Activated naive CD4-positive, alpha-beta T cell treated with anti-CD3 and anti-CD28 coated beads, Interleukin-2, amount 10 ng/mL, durations not matched to agents 7 days and 5 days (primary cell): ENCODE measurements at regions not wholly inside any gene's neighbourhood (a gene's known extent, or its start where the extent isn't known, plus 50 kb on each side); places are given as distances from the start of the nearest gene placed in this dataset.

Source experiments
- CTCF ChIA-PET: fragments of 350-600 bp; sonication (Branson Sonifier 250); formaldehyde crosslinking; loops from one replicate; lab custom pipeline; 2021; ENCODE audit warnings: antibody characterized with exemption; lab: Charles Lee
- DNase-seq: peaks from one replicate; pipeline ENCODE4 v3.0.0-alpha.2; 2020
- H3K27ac Mint-ChIP-seq: one replicate; pipeline ENCODE4 v1.8.0; 2021; ENCODE audit warnings: mild to moderate bottlenecking, moderate library complexity, mixed read lengths
- H3K27me3 Mint-ChIP-seq: one replicate; pipeline ENCODE4 v1.8.0; 2021; ENCODE audit warnings: mild to moderate bottlenecking, mixed read lengths
- H3K36me3 Mint-ChIP-seq: one replicate; pipeline ENCODE4 v1.8.0; 2021; ENCODE audit warnings: mixed read lengths
- H3K4me1 Mint-ChIP-seq: one replicate; pipeline ENCODE4 v1.8.0; 2021; ENCODE audit warnings: mixed read lengths
- H3K4me3 Mint-ChIP-seq: one replicate; pipeline ENCODE4 v1.8.0; 2021; ENCODE audit warnings: mild to moderate bottlenecking, moderate library complexity, mixed read lengths
- H3K9me3 Mint-ChIP-seq: one replicate; pipeline ENCODE4 v1.8.0; 2021; ENCODE audit warnings: mixed read lengths

DNA sequence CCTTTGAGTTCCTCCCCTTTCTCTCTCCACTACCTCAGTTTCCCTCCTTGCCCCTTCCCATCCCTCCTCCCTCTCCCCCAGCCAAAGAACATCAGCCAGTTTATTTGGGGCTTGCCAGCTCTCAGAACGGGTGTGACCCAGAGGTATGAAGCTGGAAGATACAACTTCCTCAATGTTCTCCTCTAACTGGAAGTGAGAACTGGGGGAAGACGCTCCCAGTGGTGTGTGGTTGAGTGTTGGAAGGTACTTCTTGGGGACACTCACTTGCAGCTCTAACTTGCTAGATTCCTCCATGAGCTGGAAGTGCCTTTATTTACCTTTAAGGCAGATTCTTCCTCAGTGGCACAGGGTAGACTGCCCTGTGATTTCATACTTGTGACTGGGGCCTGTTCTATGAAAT lies 110.5 kb upstream of the HABP2 start:
- no peaks in the 10 kb centered on the region for H3K4me1 Mint-ChIP-seq
- DNase-seq: no peak
- H3K27ac Mint-ChIP-seq: no peak overlapping the region
- H3K4me3 Mint-ChIP-seq: no peak overlapping the region
- H3K36me3 Mint-ChIP-seq: no peaks in the 10 kb centered on the region
- CTCF ChIA-PET: no interaction called here
- H3K9me3 Mint-ChIP-seq: no peaks in the 10 kb centered on the region
- H3K27me3 Mint-ChIP-seq: peaks cover 8% of the 10 kb centered on the region

DNA sequence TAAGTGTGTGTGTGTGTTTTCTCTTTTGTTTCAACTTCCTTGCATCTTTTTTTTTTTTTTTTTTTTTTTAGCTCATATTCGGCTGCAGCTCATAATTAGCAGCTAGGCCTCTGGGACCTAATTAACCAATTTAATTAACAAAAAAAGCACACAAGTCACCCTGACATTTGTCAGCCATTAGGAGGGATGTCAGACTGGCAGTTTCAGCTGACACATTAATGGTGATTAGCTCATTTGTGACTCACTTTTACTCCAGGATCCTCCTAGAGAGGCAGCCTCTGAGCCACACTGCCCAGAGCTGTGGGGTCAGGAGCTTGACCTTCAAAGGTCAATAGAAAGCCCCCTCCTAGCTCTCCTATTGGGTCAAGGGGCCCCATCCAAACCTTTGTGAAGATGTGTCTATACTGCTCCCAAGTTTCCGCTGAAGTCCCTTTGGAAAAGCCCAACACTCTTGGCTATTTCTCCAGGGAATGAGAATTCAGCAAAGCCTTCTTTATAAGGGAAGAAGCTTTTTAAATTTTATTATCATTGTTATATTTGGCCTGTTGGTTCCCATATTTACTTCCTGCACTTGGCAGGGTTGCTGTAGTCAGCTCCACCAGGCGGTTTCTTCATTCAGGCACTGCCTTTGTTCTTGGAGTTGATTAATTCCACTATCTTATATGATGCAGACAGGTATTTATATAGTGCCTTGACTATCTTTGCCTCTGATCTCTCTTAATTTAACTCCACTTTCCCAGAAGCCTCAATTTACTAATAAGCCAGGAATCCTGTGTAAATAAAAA lies 109.5 kb upstream of the HABP2 start:
- H3K9me3 Mint-ChIP-seq: no peaks in the 10 kb centered on the region

DNA sequence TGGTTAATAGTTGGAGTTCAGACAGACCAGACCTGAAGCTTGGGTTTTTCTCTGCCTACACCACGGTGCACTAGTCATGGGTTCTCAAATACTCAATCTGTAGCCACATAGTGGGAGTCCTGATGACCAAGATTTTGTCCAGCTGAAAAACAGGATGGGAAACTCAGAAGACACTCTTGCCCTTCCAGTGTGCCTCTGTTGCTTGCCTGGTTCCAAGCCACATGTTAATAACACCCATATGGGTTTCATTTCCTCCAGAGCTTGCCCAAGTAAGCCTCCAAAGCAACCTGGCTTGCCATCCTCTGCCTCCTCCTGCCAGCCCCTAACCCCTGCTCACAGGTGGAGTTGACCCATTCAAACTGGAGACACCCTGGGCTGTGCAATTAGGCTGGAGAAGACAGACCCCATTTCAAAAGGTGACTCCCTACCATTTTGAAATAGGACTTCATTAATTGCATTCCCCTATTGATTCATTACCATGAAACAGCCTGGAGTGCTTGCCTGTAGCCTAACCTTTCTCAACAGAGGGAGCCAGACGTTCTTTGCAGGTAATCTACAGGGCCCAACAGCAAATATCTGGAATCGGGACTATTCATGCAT lies 108.0 kb upstream of the HABP2 start:
- Mint-ChIP-seq H3K27ac (no peak overlapping the region), H3K4me3 (no peak overlapping the region), H3K4me1 (no peaks in the 10 kb centered on the region), H3K9me3 (no peaks in the 10 kb centered on the region), H3K36me3 (no peaks in the 10 kb centered on the region), H3K27me3 (peaks cover 13% of the 10 kb centered on the region)
- DNase-seq: no peak
- CTCF ChIA-PET: no interaction called here

More for the DNA sequence above, 109.5 kb upstream of the HABP2 start:
- H3K27ac Mint-ChIP-seq: no peak overlapping the region
- H3K27me3 Mint-ChIP-seq: peaks cover 8% of the 10 kb centered on the region
- H3K36me3 Mint-ChIP-seq: no peaks in the 10 kb centered on the region
- CTCF ChIA-PET: interaction anchor here (0.6 kb wide), 1 partner anchor 271 kb away, joined by 3 read pairs; no protein-coding TSS in a partner anchor
- no peak overlapping the region for H3K4me3 Mint-ChIP-seq
- H3K4me1 Mint-ChIP-seq: no peaks in the 10 kb centered on the region
- no peak for DNase-seq

DNA sequence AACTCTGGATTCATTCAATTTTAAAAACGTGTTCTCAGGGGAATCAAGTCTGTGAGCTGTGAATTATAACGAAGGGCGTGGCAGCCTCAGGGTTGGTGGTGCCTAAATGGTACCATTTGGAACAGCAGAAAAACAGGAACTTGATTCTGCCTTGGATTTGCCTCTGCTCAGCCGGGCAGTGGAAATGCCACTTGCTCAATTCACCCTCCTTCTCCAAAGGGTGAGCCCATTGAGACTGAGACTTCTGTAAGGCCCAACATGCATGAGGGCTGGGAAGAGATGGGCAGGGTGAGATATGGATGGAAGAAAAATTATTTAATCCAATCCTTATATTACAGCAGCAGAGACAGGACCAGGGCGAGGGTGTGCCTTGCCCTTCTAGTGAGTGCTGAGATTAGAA lies 107.1 kb upstream of the HABP2 start:
- no peak overlapping the region for H3K27ac Mint-ChIP-seq
- CTCF ChIA-PET: no interaction called here
- H3K36me3 Mint-ChIP-seq: no peaks in the 10 kb centered on the region
- H3K4me3 Mint-ChIP-seq: no peak overlapping the region
- H3K4me1 Mint-ChIP-seq: no peaks in the 10 kb centered on the region
- DNase-seq: no peak
- H3K9me3 Mint-ChIP-seq: no peaks in the 10 kb centered on the region
- H3K27me3 Mint-ChIP-seq: peaks cover 13% of the 10 kb centered on the region

DNA sequence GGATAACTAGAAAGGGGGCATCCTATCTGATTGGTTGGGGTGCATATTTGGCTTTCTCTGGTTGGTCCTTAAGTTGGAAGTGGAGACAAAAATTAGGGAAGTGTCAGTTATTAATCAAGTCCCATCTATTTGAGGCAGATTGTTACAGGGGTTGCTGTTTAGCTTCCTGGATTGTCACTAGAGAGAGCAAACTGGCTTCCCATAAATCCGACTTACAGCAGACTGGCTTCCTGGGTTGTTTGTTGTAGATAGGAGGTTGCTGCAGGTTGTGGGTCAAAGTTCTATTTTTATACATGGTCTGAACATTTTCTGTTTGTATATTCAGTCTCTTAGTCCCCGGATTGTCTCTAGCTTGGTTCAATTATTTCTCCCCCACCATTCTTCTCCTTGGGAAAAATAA lies 106.1 kb upstream of the HABP2 start:
- CTCF ChIA-PET: no interaction called here
- Mint-ChIP-seq H3K27me3 (peaks cover 16% of the 10 kb centered on the region), H3K9me3 (no peaks in the 10 kb centered on the region), H3K36me3 (no peaks in the 10 kb centered on the region), H3K4me1 (no peaks in the 10 kb centered on the region), H3K27ac (no peak overlapping the region), H3K4me3 (no peak overlapping the region)
- DNase-seq: no peak

DNA sequence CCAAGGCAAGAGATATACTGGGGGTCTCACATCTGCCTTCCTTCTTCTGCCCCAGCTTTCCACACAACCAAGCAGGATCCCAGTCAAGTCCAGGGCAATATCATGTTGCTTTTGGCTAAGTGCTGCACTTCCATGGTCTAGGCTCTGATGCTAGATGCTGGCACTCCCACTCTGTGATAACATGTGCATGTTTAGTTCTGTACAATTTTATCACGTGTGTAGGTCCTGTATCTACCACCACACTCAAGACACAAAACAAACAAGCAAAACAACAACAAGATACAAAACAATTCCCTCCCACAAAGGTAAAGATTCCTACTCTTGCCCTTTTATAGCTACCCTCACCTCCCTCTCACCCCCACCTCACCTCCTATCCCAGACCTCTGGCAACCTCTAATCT lies 105.6 kb upstream of the HABP2 start:
- Mint-ChIP-seq H3K4me3 (no peak overlapping the region), H3K27ac (no peak overlapping the region), H3K27me3 (peaks cover 10% of the 10 kb centered on the region), H3K9me3 (no peaks in the 10 kb centered on the region), H3K36me3 (no peaks in the 10 kb centered on the region), H3K4me1 (no peaks in the 10 kb centered on the region)
- no peak for DNase-seq
- CTCF ChIA-PET: no interaction called here

DNA sequence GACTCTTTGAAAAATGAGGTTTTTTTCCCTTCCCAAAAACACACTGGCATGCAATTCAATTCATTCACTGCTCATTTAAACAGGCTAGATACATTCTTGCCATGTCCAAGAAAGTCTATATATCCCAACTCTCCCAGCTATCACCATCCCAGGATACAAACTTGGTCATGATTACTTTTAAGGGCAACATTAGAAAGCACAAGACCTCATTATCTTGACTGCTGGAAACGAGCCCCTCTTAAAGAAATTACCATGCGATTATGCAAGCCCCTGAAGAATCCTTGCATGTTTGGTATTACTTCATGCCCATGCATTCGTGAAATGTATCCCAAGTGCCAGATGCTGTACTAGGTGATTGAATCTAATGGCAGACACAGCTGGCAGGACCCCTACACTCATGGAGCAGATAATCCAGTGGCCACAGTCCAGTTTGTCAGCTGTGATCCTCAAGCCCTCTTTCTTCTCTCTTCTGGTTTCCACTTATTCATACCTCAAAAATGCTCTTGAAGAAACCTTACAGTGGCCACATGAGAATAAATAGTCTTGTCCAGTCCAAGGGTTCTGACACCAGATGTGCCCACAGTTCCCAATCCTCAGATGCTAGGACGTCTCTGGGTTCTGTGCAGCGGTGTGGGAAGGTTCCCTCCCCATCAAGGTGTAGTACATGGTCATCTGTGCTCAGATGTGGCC lies 103.7 kb upstream of the HABP2 start:
- Mint-ChIP-seq H3K4me3 (no peak overlapping the region), H3K27ac (no peak overlapping the region), H3K27me3 (peaks cover 12% of the 10 kb centered on the region), H3K36me3 (no peaks in the 10 kb centered on the region), H3K9me3 (no peaks in the 10 kb centered on the region), H3K4me1 (no peaks in the 10 kb centered on the region)
- CTCF ChIA-PET: no interaction called here
- no peak for DNase-seq

DNA sequence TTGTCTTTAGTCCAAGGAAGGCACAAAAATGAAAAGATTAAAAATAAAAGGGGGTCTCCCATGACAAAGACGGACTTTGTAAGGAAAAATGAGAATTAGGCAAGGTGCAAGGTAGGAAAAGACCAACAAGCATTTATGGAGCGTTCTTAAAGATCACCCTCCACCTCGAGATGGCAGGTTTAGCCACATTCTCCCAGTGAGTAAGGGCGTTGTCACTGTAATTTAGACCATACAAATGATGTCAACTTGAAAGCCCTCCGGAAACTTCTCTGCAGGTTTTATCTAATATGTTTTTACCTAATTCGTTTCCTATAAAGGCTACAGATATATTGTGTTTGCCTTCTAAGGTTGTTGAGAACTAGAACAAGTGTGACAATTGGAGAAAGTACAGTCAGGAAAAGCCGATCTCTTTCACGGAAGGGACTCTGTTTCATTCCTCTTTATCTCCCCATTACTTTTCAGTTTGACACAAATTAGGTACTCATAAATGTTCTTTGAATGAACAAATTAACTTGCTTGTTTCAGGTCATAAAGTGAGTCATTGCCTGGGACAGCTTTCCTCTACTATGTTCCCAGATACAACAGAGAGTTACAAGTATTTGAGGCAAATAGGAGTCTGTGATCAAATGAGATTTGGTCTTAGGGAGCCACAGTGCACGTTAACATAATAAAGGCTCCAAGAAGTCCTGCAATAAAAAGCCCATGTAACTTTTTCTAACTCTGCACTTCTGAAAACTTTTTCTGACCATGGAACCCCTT lies 102.6 kb upstream of the HABP2 start:
- CTCF ChIA-PET: no interaction called here
- H3K36me3 Mint-ChIP-seq: no peaks in the 10 kb centered on the region
- H3K4me1 Mint-ChIP-seq: no peaks in the 10 kb centered on the region
- H3K9me3 Mint-ChIP-seq: no peaks in the 10 kb centered on the region
- DNase-seq: no peak
- H3K4me3 Mint-ChIP-seq: no peak overlapping the region
- H3K27ac Mint-ChIP-seq: no peak overlapping the region
- peaks cover 18% of the 10 kb centered on the region for H3K27me3 Mint-ChIP-seq

DNA sequence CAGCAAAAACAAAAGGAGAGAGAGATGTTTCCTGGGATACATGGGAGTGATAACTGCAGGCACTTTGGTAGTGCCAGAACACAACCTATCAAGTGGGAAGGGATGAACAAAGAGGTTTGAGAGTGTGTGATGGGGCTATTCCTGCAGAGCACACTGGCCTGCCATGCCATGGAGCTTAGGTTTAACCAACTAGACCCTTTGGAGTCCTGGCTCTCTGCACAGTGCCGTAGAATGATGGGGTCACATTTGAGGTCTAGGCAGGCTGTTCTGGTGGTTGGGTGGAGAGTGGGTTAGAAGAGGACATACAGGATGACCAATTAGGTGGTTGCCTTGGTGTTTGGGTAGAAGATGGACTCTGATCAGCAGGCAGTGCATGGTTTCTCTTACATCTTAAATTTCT lies 101.9 kb upstream of the HABP2 start:
- Mint-ChIP-seq H3K36me3 (no peaks in the 10 kb centered on the region), H3K27ac (no peak overlapping the region), H3K4me1 (no peaks in the 10 kb centered on the region), H3K9me3 (no peaks in the 10 kb centered on the region), H3K27me3 (peaks cover 18% of the 10 kb centered on the region), H3K4me3 (no peak overlapping the region)
- no peak for DNase-seq
- CTCF ChIA-PET: no interaction called here

DNA sequence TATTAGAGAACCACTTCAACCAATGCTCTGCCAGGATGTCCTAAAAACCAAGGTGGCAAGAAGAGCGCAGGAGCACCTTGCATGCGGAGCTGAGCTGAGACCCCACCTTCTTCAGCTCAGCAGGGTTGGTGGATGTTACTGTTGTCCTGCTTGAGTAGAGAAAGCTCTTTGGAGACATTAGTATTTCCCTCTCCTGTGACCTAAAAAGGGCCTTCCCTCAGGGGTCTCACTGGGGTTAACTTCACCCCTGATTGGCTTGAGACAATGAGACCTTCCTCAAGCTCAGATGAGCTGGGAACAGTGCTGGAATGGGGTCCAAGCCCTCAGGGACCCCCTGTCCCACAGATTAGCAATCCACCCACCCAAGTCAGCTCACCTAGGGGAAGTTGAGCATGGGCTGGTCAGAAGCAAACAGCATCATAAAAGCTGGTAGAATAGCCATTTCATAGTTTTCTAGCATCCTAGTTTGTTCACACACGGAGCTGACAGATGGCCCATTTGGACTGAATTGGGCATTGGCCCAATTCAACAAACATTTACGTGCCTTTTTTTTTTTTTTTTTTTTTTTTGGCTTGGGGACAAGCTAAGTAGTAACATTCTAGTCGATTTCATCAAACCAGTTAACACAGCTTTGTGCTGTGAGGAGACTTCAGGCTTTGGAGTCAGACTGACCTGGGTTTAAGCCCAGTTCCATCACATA lies 100.6 kb upstream of the HABP2 start:
- H3K27me3 Mint-ChIP-seq: peaks cover 18% of the 10 kb centered on the region
- CTCF ChIA-PET: interaction anchor here (1.0 to 1.5 kb wide), 4 partner anchors 67 to 1021 kb away, joined by 3 to 7 read pairs (median 4); no protein-coding TSS in a partner anchor
- no peaks in the 10 kb centered on the region for H3K4me1 Mint-ChIP-seq
- no peak overlapping the region for H3K27ac Mint-ChIP-seq
- H3K36me3 Mint-ChIP-seq: no peaks in the 10 kb centered on the region
- no peaks in the 10 kb centered on the region for H3K9me3 Mint-ChIP-seq
- no peak for DNase-seq
- H3K4me3 Mint-ChIP-seq: no peak overlapping the region

DNA sequence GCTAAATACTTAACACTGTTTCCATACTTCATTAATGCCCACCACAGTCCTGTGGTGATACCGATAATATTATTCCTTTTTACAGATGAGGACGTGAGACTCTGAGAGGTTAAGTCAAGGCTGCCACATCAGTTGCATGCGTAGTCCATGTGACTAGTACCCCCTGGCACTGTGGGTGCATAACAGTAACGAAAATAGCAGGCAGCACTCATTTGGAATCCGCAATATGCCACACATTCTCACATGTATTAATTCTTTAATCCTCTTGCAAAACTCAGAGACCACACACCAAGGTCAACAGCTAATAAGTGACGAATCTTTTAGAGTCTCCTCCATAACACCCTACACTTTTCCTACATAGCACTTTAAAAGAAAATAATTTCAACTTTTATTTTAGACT lies 99.5 kb upstream of the HABP2 start:
- Mint-ChIP-seq H3K9me3 (no peaks in the 10 kb centered on the region), H3K4me3 (no peak overlapping the region), H3K4me1 (no peaks in the 10 kb centered on the region), H3K36me3 (no peaks in the 10 kb centered on the region), H3K27ac (no peak overlapping the region), H3K27me3 (peaks cover 21% of the 10 kb centered on the region)
- CTCF ChIA-PET: interaction anchor here (1.1 to 1.5 kb wide), 3 partner anchors 68 to 1022 kb away, joined by 3 to 7 read pairs (median 5); no protein-coding TSS in a partner anchor
- DNase-seq: no peak

DNA sequence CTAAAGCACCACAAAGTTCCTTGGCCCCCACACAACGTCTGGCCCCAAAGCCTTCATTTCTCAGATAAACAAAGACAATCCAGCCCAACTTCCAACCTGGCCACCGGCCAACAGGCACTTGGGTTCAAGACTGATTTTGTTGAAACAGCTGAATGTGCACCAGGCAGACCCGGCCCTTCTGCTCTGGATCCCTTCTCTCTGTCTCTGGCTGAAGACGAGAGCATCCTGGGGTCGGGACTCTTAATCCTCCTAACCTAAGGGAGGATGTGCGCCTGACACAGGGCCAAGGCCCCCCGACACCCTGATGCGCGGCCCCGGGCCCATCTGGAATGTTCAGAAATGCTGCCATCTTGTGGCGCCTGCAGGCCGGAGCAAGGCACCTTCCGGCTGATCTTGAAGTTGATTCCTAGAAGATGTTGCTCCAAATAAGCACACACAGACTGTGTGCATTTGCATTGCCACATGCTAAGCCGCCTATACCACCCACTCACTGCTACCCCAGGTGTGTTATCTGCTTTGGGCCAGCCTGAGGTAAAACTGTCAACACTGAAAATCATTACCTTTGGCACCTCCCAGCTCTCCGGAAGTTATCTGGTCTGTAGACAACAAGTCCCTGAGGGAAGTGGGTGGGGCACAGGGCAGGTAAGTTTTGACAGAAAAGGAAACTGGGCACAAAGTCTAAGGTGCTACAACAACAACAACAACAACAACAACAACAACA lies 98.4 kb upstream of the HABP2 start:
- no peak overlapping the region for H3K4me3 Mint-ChIP-seq
- CTCF ChIA-PET: interaction anchor here (1.1 kb wide), 1 partner anchor 109 kb away, joined by 5 read pairs; no protein-coding TSS in a partner anchor
- H3K9me3 Mint-ChIP-seq: no peaks in the 10 kb centered on the region
- DNase-seq: peak; percentile 44
- peaks cover 24% of the 10 kb centered on the region for H3K27me3 Mint-ChIP-seq
- H3K36me3 Mint-ChIP-seq: no peaks in the 10 kb centered on the region
- H3K4me1 Mint-ChIP-seq: no peaks in the 10 kb centered on the region
- H3K27ac Mint-ChIP-seq: no peak overlapping the region

DNA sequence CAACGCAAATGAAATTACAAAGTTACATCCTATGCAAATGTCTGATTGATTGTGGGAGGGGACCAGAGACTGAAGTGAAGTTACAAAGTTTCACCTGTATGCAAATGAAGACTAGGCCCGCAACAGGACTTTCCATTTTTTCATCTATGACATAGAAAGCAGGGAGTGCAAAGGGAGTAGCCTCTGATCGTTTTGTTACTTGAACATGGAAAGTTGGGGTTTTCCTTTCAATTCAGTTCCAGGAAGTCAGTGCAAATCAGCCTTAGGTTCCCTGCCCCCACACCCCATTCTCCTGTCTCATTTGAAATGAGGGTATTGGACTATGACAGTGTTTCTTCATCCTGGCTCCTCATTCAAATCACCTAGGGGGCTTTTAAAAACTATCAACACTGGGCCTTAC lies 96.9 kb upstream of the HABP2 start:
- H3K9me3 Mint-ChIP-seq: no peaks in the 10 kb centered on the region
- CTCF ChIA-PET: no interaction called here
- peaks cover 26% of the 10 kb centered on the region for H3K27me3 Mint-ChIP-seq
- no peaks in the 10 kb centered on the region for H3K36me3 Mint-ChIP-seq
- H3K4me1 Mint-ChIP-seq: no peaks in the 10 kb centered on the region
- no peak overlapping the region for H3K4me3 Mint-ChIP-seq
- no peak for DNase-seq
- H3K27ac Mint-ChIP-seq: no peak overlapping the region
